Amniotic stem cell (primary cell): ENCODE measurements at regions not wholly inside any gene's neighbourhood (a gene's known extent, or its start where the extent isn't known, plus 50 kb on each side); places are given as distances from the start of the nearest gene placed in this dataset.
"Not testable (repeated sequence)": the region's sequence is repeated elsewhere in the genome, so short reads cannot be mapped to it uniquely, and the experiment has no call there.

Experiments used
- DNase-seq: peaks from one replicate; lab custom pipeline; 2025; lab: John Stamatoyannopoulos, UW

DNA sequence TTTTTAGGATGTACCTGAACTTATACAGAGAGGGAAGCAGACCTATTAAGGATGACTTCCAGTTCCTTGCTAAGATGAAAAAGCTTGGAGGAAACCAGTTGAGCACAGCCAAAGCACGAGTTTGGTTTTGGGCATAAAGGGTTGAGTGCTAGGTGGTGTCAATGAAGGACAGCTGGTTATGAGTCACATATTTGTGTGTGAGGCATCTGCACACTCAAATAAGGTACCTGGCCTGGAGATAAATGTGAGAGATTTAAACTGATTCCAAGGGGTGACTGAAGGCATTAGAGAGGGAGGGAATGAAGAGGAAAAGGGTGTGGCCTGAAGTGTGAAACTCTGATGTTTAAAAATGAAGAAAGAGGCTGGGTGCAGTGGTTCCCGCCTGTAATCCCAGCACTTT lies 486.7 kb downstream of the DIPK2A start:
- no peak for DNase-seq

DNA sequence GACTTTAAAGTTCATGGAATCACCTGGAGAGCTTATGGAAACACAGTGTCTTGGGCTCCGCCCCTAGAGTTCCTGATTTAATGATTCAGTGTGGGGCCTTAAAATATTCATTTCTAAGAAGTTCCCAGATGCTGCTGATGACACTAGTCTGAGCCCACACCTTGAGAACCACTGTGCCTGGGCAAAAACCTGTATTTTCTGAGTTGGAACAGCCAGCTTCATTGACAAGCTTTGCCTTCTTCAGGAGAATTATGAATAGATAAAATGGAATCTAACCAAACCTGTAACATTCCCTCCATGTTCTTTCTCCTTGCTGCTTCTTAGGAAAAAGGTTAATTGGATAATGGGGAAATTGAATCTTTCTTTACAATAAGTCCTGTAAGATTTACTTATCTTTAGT lies 490.7 kb downstream of the DIPK2A start:
- DNase-seq = no peak

DNA sequence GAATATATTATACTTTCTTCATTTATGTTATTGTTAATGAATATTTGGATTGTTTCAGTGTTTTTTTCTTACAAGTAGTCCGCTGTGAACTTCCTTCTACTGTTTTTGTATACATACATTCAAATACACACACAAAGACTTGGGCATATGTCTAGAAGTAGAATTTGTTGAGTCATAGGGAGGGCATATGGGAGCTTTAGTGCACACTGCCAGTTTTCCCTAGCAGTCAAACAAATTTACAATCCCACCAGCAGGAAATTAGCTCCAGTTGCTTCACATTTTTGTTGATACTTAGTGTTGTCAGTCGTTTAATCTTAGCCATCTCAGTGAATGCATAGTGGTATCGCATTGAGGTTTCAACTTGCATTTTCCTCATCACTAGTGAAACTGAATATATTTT lies 492.3 kb downstream of the DIPK2A start:
- DNase-seq = no peak

DNA sequence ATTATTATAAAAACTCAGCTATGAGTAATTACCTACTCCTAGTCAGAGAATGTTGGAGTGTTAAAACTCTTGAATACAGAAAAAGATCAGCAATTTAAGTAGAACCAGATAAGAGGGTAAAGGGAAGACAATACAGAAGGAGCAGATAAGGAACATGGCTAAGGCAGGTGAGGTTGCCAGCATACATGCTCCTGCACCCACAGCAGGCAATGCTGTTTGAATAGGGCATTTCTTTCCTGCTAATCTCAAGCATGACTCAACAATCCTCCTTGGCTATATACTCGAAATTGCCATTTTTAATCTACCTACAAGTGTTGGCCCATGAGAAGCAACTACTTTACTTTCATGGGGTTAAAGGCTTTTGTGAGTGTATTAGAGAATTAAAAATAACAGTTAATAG lies 494.5 kb downstream of the DIPK2A start:
- no peak for DNase-seq

DNA sequence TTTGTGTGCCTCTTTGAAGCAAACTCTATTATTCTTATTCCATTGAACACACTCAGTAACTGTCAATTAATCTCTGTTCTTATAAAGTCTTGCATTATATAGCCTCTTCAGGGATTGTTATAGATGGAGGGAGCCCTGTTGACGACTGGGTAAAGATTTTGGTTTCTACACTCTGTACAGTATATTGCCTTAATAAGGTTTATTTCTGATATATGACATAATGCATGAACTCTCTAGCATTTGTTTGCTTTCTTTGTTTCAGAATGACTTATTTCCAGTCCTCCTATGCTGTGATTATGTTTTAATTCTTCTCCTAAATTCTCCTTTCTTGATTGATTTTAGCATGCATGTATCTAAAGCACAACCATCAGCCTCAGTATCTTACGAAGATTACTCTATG lies 494.9 kb downstream of the DIPK2A start:
- no peak for DNase-seq

DNA sequence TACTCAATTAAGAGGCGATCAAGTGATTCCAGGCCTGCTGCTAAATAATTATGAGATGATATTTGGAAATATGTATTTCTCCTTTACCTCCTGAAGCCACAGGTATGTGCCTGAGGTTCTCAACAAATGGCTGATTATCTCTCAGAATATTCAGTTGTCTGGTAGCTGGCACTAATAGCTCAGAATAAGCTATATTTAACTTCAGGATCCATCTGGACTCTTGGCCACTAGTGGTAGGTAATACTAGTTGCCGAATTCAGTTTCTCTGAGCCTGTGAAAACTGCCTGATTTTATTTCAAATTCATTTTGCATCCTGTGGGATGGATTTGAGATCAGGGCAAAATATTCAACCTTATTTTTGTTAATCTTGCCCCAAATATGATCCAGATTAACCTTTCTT lies 499.0 kb downstream of the DIPK2A start:
- DNase-seq = no peak

DNA sequence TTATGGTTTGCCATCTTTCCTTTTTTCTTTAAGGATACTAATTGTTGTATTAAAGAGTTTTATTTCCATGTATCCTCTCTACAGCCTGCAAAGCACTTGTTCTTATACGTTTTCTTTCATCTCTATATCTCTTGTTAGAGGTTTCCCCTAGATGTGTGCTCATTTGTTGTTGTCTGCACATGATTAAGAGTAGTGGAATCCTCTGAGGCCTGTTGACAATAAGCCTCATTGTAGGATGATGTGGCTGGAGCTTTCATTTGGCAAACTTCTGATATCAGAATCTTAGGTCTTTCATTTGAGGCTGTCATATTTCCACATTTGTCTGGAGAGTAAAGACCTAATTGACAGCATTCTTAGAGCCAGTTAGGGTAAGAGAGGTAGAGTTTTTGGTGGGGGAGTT lies 506.0 kb downstream of the DIPK2A start:
- DNase-seq = no peak

DNA sequence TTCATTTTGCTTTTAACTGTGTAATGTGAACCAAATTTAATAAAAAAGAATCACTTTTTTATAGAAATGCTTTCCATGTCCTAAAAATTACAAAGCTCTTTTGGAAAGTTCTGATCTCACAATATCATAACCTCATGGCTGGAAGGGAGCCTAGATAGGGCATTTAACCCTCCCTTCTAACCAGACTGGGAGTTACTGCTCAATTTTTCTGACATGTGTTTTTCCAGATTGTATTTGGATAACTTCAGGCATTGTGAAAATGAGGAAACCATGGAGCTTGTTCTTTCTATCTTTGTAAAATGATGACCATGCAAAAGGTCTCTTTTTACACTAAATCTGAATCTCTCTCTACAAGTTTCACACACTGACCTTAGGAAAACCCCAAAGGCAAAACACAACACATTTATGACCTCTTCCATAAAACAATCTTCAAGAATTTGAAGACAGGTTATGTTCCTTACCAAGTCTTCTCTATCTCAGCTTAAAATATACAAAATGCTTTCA lies 508.8 kb downstream of the DIPK2A start:
- no peak for DNase-seq

DNA sequence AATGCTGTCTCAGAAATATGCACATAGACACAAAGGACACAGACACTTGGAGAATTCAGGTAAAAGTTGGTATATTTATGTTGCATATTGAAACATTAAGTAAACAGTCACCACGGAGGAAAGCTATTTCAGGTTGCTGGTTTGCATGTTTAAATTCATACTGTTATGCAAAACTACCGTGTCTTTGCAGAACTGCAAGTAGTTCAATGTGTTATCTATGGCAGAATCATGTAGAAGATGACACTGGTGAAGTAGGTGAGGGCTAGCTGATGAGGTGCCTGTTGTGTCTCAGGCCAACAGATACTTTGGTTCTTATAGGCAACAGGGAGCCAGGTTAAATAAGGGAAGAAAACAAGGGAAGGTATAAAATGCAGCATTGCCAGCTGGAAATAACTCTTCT lies 511.3 kb downstream of the DIPK2A start:
- no peak for DNase-seq

DNA sequence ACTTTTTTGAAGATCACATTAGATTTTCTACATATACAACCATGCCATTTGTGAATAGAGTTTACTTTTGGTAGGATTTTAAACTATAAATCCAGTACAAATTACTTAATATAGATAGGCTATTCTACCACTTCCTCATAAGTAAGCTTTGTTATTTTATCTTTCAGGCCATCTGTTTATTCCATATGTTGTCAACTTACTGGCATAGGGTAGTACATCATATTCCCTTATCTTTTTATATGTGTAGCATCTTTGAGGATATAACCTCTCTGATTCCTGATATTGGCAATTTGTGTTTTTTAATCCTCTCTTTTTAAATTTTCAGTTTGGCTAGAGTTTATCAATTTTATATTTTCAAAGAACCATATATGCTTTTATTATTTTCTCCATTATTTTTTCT lies 515.4 kb downstream of the DIPK2A start:
- DNase-seq = no peak

DNA sequence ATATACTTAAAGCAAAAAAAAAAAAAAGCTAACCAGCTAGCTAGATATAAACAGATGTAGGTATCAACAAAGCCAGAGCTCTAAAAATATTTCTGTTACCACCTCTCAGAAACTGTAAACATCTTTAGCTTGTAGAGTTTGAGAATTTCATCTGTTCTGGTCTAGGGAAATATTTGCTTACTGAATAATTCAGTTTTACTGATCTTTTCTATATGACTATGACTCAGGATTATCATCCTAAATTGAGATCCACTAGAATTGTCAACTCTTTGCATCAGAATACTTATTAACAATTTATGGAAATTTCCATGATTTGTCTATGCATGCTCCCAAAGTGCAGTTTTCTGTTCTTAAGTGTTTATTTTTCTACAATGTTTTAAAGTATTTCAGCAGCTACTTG lies 517.3 kb downstream of the DIPK2A start:
- no peak for DNase-seq

DNA sequence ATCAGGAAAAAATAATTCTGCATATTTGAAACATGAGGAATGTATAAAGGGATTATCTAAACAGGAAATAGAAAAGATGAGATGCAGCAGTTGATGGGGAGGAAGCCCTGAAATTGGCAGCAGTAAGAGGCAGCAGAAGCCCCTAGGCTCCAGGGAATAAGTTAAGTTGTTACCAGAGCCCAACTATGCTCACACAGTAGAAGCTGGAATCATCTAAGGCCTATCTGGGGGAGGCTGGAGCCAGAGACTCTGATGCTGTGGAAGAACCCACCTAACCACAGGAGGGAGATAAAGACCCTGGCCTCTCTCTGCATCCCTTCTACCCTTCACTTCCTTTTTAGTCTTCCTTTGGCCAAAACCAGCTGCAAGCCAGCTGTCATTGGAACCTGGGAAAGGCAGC lies 519.7 kb downstream of the DIPK2A start:
- no peak for DNase-seq

DNA sequence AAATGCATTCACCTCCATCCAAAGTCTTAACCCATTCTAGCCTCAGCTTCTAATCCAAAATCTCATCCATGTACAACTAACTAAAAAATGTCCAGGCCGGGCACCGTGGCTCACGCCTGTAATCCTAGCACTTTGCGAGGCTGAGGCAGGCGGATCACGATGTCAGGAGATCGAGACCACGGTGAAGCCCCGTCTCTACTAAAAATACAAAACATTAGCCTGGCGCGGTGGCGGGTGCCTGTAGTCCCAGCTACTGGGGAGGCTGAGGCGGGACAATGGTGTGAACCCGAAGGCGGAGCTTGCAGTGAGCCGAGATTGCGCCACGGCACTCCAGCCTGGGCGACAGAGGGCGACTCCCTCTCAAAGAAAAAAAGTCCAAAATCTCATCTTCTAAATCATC lies 523.0 kb downstream of the DIPK2A start:
- DNase-seq = not testable (repeated sequence)

DNA sequence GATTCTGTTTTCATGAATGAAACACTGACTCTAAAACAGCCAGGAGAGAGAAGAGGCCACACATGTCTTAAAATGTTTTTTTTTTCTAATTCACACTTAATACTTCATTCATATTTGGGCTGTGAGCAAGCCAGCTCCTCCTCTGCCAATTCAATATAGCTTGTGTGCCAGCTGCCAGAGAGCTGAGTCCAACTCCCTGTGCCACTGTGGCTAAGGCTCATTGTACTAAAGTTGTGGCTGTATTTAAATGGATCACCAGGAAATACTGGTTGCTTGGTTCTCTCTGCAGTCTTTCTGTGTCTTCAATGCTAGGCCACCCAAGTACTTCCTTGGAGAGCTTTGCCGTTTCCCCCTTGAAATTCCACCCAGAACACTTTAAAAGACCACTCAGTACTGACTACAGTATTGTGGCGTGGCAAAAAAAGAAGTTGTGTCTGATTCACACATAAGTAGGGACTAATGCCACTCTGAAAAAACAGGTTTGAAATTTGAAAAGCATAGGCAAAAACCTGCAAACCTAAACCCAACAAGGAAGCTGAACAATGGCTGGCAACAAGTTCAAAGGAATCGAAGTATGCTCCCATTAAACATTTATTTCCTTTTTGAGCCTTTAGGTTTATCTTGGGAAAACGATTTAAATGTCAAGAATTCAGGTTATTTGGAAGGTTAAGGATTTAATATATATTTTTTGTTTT lies 524.7 kb downstream of the DIPK2A start:
- no peak for DNase-seq

DNA sequence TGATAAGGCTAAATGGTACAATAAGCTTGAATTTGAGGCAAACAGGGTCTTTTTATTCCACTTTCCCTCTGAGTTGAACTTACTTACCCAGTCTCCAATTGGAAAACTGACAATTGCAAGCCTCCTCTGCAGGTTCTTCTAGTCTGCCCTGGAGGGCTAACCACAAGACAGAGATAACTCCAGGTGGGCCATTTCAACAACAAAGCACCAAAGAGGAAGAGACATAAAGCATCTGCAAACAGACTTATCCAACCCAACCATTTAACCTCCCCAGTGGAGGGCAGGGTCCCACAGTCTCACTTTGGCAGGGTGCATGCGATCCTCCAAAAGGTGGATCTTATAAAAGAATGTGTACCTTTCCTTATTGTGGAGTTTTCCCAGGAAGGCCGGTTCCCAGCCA lies 525.8 kb downstream of the DIPK2A start:
- no peak for DNase-seq

DNA sequence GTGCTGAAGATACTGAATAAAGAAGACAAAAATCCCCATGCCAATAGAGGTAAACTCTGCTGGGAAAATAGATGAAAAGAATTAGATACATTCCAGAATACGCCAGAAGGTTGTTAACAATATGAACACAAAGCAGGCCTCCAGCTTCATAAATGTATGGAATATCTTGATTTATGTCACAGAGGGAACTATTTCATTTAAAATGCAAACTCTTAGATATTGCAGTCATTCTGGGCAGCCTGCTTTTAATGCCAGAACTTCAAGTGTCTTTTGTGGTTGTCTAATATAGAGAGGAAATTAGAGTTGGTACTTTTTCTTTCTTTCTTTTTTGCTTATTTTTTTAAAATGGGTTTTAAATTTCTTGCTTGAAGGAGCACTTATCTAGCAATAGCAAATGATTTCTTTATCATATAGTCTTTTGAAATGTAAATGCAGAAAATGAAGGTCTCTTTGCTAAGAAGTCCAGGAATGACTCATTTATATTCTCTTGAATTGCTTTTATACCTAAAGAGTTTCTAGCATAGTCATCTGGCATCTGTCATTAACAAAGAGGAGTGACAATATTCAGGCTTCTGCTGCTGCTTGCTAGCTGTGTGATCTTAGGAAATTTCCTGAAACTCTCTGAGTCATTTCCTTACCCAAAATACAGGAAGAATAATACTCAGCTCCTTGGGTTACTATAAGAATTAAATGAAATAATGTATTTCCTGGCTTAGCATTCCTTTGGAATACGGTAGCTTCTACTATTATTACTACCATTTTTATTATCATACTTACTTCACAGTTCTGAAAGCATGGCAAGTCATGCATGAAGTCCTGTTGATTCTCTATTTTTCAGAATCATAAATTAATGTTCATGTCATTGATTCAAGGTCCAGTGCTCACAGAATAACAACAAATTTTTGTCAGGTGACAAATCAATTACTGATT lies 527.6 kb downstream of the DIPK2A start:
- no peak for DNase-seq

DNA sequence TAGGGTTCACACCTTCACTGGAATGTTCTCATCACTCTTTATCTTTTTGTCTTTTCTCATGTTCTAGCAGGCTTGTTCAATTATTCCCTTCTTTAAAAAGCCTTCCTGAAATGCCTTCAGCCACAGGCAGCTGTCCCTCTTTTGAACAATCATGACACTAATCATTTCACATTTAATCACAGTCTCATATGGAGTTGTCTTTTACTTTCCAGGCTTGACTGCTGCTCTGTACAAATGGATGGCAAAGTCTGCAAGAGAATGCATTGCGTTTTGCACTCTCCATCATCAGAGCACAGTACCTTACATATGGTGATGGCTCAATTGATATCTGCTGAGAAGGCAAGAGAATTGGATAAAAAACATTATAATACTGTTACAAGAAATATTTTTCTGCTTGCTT lies 529.8 kb downstream of the DIPK2A start:
- no peak for DNase-seq

DNA sequence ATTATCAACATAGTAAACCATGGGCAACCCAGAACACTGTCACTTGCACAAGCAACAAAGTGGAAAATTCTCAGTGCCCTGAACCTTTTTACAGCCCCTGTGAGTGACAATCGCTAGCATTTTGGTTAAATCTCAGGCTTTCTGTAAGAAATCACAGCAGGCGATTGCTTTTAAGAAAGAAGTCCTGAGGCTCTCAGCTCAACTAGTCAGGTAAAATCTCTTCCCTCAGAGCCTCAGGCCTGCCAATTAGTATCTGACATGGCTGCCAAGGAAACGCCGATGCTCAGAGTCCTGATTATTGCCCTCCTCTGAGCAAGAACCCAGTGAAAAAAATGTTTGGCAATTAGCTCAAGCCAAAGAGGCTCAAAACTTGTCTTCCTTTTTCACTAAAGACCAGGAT lies 530.8 kb downstream of the DIPK2A start:
- DNase-seq = no peak

DNA sequence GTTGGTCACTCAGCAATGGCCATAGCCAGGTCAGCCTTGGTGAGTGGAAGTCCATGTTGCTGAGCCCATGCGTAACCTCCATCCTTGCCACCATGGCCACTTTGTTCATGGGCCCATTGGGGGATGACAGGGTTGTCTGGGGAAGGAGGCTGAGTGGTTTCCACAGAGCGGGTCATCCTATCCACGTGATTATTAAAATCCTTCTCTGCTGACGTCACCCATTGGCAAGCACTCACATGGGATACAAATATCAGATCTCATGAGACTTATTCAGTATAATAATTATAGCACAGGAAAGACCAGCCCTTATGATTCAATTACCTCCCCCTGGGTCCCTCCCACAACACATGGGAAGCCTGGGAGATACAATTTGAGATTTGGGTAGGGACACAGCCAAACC lies 534.8 kb downstream of the DIPK2A start:
- not testable (repeated sequence) for DNase-seq

DNA sequence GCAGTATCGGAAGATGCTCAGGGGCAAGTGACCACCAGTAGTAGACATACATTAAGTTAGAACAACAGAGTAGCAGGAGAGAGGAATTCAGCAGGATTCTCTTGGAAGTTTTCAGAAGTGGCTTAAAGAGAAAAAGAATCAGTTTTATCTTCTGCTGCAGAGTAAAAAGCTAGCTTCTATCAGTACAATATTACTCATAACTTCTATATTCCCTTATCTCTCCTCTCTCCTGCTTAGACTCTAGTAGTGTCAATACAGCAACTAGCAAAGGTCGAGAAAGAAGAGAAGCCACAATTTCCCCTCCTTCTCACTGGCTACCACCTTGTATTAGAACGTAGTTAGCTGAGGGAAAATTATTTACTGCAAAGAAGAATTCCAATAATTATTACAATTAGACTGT lies 539.7 kb downstream of the DIPK2A start:
- no peak for DNase-seq

DNA sequence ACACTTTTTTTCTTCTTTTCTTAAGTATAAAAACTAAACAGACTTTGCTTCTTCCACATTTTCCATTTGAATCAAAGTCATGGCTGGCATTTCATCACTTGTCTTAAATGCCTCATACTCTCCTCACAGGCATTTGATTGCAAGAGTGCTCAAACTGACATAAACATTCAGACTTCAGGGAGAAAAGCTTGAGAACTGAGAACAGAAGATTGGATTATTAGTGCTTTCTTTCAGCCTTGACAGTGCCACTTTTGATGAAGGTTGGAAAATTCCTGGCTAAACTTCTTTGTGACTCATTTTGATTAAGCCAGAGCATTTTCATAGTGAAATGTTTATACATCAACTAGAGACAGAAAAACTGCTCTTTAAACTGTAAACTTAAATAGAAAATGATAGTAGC lies 544.4 kb downstream of the DIPK2A start:
- DNase-seq = no peak

DNA sequence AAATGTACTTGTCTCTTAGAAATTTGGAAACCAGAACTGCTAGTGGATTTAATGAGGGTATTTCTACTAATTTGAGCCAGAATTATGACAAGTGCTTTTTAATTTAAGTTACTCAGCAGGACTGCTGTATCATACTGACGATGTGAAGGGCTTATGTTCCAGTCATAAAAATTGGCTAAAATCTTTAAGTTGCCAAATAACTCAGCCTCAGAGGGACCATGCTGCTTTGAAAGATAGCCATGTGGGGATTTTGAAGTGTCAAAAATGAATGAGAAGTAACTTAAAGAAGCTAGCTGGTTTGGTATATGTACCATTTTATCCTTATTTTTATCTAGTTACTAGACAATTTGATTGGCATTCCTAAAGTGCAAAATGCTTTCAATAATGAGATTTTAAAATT lies 545.0 kb downstream of the DIPK2A start:
- no peak for DNase-seq

DNA sequence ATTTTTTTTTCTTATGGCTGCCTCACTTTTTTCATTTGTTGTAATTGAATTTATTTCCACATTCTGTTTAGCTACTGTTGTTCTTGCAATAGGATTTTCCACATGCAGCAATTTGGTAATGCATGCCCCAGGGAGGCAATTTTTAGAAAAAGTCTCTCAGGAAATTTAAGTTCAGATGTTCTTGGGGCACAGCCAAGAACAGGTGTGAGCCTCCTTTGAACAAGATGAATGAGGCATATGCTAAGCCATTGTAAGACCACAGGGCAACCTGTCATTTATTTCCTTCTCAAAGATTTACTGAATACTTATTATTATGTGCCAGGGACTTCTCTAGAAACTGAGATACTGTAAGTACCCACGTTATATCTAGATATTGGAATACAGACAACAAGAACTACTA lies 549.5 kb downstream of the DIPK2A start:
- DNase-seq = no peak
